H9 (cell line): ENCODE measurements at regions not wholly inside any gene's neighbourhood (a gene's known extent, or its start where the extent isn't known, plus 50 kb on each side); places are given as distances from the start of the nearest gene placed in this dataset.

Experiments
- DNase-seq: peaks from one replicate; pipeline ENCODE4 v3.0.0-alpha.2; 2017
- H2AFZ ChIP-seq: one replicate; pipeline ENCODE4 v1.6.1; 2013; ENCODE audit warnings: mild to moderate bottlenecking, low read length, control low read depth, moderate library complexity
- H2AK5ac ChIP-seq: 2 replicates; pipeline ENCODE4 v1.6.1; 2013; ENCODE audit warnings: low read length, control low read depth, mixed read lengths; ENCODE audit not compliant: insufficient read length
- H2BK120ac ChIP-seq: one replicate; pipeline ENCODE4 v1.6.1; 2013; ENCODE audit warnings: low read depth, mild to moderate bottlenecking, low read length, control low read depth, inconsistent platforms; ENCODE audit not compliant: poor library complexity, severe bottlenecking
- H2BK12ac ChIP-seq: 2 replicates; pipeline ENCODE4 v1.6.1; 2013; ENCODE audit warnings: low read length, control low read depth, mixed read lengths, low read depth; ENCODE audit not compliant: insufficient read length
- H2BK15ac ChIP-seq: 2 replicates; pipeline ENCODE4 v1.6.1; 2013; ENCODE audit warnings: low read depth, low read length, control low read depth
- H2BK20ac ChIP-seq: one replicate; pipeline ENCODE4 v1.6.1; 2013; ENCODE audit warnings: low read depth, mild to moderate bottlenecking, low read length, control low read depth, inconsistent platforms; ENCODE audit not compliant: poor library complexity, severe bottlenecking
- H2BK5ac ChIP-seq: 2 replicates; pipeline ENCODE4 v1.6.1; 2013; ENCODE audit warnings: low read length, control low read depth, mixed read lengths; ENCODE audit not compliant: insufficient read length
- H3K14ac ChIP-seq: 2 replicates; pipeline ENCODE4 v1.6.1; 2013; ENCODE audit warnings: low read length, control low read depth; ENCODE audit not compliant: insufficient read depth
- H3K18ac ChIP-seq: 2 replicates; pipeline ENCODE4 v1.6.1; 2013; ENCODE audit warnings: low read depth, mild to moderate bottlenecking, mixed read lengths, low read length, control low read depth; ENCODE audit not compliant: insufficient read length
- H3K23ac ChIP-seq: 2 replicates; pipeline ENCODE4 v1.6.1; 2013; ENCODE audit warnings: low read length, control low read depth, mixed read lengths, low read depth; ENCODE audit not compliant: insufficient read length
- H3K23me2 ChIP-seq: 2 replicates; pipeline ENCODE4 v1.6.1; 2013; ENCODE audit warnings: low read depth, mild to moderate bottlenecking, mixed read lengths, low read length, control low read depth; ENCODE audit not compliant: insufficient read length, poor library complexity, severe bottlenecking
- H3K27ac ChIP-seq: 2 replicates; pipeline ENCODE4 v1.5.1; 2013; ENCODE audit warnings: low read length, control low read depth, mixed read lengths, low read depth; ENCODE audit not compliant: insufficient read length
- H3K27me3 ChIP-seq: 2 replicates; pipeline ENCODE4 v1.6.1; 2013; ENCODE audit warnings: low read length, control low read depth, inconsistent platforms; ENCODE audit not compliant: insufficient read depth
- H3K4ac ChIP-seq: 2 replicates; pipeline ENCODE4 v1.6.1; 2013; ENCODE audit warnings: low read depth, mild to moderate bottlenecking, control low read depth, inconsistent platforms, low read length, moderate library complexity
- H3K4me1 ChIP-seq: 2 replicates; pipeline ENCODE4 v1.6.1; 2013; ENCODE audit warnings: low read length, control low read depth, inconsistent platforms; ENCODE audit not compliant: insufficient read depth
- H3K4me2 ChIP-seq: 2 replicates; pipeline ENCODE4 v1.6.1; 2013; ENCODE audit warnings: low read length, control low read depth, mixed read lengths; ENCODE audit not compliant: insufficient read length, insufficient read depth
- H3K56ac ChIP-seq: 2 replicates; pipeline ENCODE4 v1.6.1; 2013; ENCODE audit warnings: low read depth, mild to moderate bottlenecking, mixed read lengths, low read length, control low read depth; ENCODE audit not compliant: insufficient read length
- H3K79me1 ChIP-seq: 2 replicates; pipeline ENCODE4 v1.6.1; 2013; ENCODE audit warnings: low read depth, mild to moderate bottlenecking, moderate library complexity, low read length, control low read depth, inconsistent platforms; ENCODE audit not compliant: insufficient read depth, poor library complexity, severe bottlenecking
- H3K79me2 ChIP-seq: 2 replicates; pipeline ENCODE4 v1.6.1; 2013; ENCODE audit warnings: low read length, control low read depth, inconsistent platforms; ENCODE audit not compliant: insufficient read depth
- H3K9ac ChIP-seq: 2 replicates; pipeline ENCODE4 v1.6.1; 2013; ENCODE audit warnings: low read length, control low read depth, mixed read lengths; ENCODE audit not compliant: insufficient read length; ENCODE audit errors: extremely low read depth
- H3K9me3 ChIP-seq: one replicate; pipeline ENCODE4 v1.6.1; 2013; ENCODE audit warnings: low read depth, low read length, inconsistent platforms; ENCODE audit not compliant: control insufficient read depth
- H3T11ph ChIP-seq: one replicate; pipeline ENCODE4 v1.6.1; 2013; ENCODE audit warnings: mild to moderate bottlenecking, low read length, control low read depth, inconsistent platforms
- H4K20me1 ChIP-seq: one replicate; pipeline ENCODE4 v1.6.1; 2013; ENCODE audit not compliant: control insufficient read depth, insufficient read length, insufficient read depth
- H4K5ac ChIP-seq: 2 replicates; pipeline ENCODE4 v1.6.1; 2013; ENCODE audit warnings: low read depth, mild to moderate bottlenecking, mixed read lengths, low read length, control low read depth; ENCODE audit not compliant: insufficient read length
- H4K8ac ChIP-seq: replicated peaks from 2 replicates; pipeline ENCODE4 v1.6.1; 2013; ENCODE audit warnings: low read length, control low read depth, mixed read lengths, low read depth; ENCODE audit not compliant: insufficient read length
- H4K91ac ChIP-seq: 2 replicates; pipeline ENCODE4 v1.6.1; 2013; ENCODE audit warnings: low read depth, mild to moderate bottlenecking, moderate library complexity, mixed read lengths, low read length, control low read depth; ENCODE audit not compliant: insufficient read length
- H3K27ac Mint-ChIP-seq, 3 experiments: 2 replicates in 2 of 3; 3 replicates in 1 of 3; pipeline ENCODE4 v1.8.0; 2020 to 2021; ENCODE audit warnings: mixed read lengths in 3 of 3, mild to moderate bottlenecking in 1 of 3, moderate library complexity in 1 of 3
- H3K27me3 Mint-ChIP-seq: 2 replicates; pipeline ENCODE4 v1.8.0; 2021; ENCODE audit warnings: low read depth, mild to moderate bottlenecking, moderate library complexity, mixed read lengths
- H3K36me3 Mint-ChIP-seq, 3 experiments: 2 replicates in 2 of 3; 3 replicates in 1 of 3; pipeline ENCODE4 v1.8.0; 2020 to 2021; ENCODE audit warnings: low read depth in 3 of 3, mixed read lengths in 3 of 3; ENCODE audit not compliant: insufficient read depth in 1 of 3
- H3K4me1 Mint-ChIP-seq, 2 experiments: 2 replicates each; pipeline ENCODE4 v1.8.0; 2020; ENCODE audit warnings: mixed read lengths in 2 of 2
- H3K4me3 Mint-ChIP-seq, 2 experiments: 2 replicates in 1 of 2; 3 replicates in 1 of 2; pipeline ENCODE4 v1.8.0; 2020 to 2021; ENCODE audit warnings: mild to moderate bottlenecking in 2 of 2, mixed read lengths in 2 of 2, moderate library complexity in 1 of 2
- H3K9me3 Mint-ChIP-seq, 2 experiments: 2 replicates in 1 of 2; 3 replicates in 1 of 2; pipeline ENCODE4 v1.8.0; 2020; ENCODE audit warnings: mild to moderate bottlenecking in 2 of 2, mixed read lengths in 2 of 2, moderate library complexity in 1 of 2
- CTCF ChIP-seq: fragments of 200-600 bp; sonication (generic); conservative IDR thresholded peaks from 3 replicates; pipeline ENCODE4 v1.8.0; 2021; ENCODE audit warnings: antibody characterized with exemption, mild to moderate bottlenecking
- WGBS: extraction: QIAGEN DNeasy Blood & Tissue Kit; methylation state at CpG from one replicate; pipeline ENCODE4 v1.1.7; 2013; ENCODE audit warnings: missing lambda C conversion rate, low lambda C conversion rate, mixed read lengths; ENCODE audit not compliant: insufficient read length; ENCODE audit errors: extremely low coverage; 5-methylcytosine and 5-hydroxymethylcytosine counted together

DNA sequence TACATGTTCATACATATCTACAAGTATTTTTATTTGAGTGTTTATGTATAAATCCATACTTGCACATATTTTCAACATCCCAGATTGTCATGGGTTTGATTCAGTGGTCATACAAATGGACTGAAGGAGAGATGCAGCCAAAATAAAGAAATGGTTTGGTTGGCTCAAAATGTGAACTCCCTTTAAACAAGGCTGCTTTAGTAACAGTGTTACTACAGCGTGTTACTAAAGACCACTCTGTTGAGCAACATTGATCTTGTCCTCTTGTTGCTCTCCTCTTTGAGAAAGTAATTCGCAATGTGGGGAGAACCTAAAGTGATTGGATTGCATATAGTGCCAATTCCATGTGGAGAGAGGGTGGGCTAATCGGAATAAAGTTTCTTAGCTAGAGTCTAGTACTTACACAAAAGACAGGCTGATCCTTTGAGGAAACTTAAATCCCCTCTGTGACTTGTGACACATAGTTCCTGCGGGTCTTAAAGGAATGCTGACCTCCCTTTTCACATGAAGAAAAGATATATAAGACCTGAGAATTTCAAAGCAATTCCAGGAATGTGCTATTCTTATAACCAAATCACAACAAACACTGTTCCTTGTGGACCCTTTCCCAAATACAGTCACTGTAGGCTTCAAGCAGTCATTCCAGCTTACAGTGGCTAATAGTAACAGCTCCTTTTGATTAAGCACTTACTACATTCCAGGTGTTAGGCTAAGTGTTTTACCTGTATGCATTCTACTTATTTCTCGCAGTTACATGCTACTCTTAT is 144.3 kb downstream of the FZD1 start:
- H3K9me3 Mint-ChIP-seq: no peaks in the 10 kb centered on the region
- no peak for DNase-seq
- peaks cover 3 to 9% of the 10 kb centered on the region in 2 experiments; a peak in 2 of 4 replicates for H3K4me1 Mint-ChIP-seq
- no peaks in the 10 kb centered on the region for H3K9me3 ChIP-seq
- no peaks in the 10 kb centered on the region for H3K79me2 ChIP-seq
- no peak overlapping the region for H2BK120ac ChIP-seq
- H3K4me1 ChIP-seq: no peaks in the 10 kb centered on the region
- no peak overlapping the region for H2BK15ac ChIP-seq
- no peak overlapping the region for H2BK12ac ChIP-seq
- peaks cover 12% of the 10 kb centered on the region for H3K27me3 Mint-ChIP-seq
- H3K23ac ChIP-seq: no peak overlapping the region
- H4K20me1 ChIP-seq: no peaks in the 10 kb centered on the region
- no peak overlapping the region for H3K27ac ChIP-seq
- no peak overlapping the region for H4K91ac ChIP-seq
- no peaks in the 10 kb centered on the region for H3K36me3 Mint-ChIP-seq
- no peaks in the 10 kb centered on the region for H3K79me1 ChIP-seq
- H3K18ac ChIP-seq: no peak overlapping the region
- H3K14ac ChIP-seq: no peak overlapping the region
- H2AK5ac ChIP-seq: no peak overlapping the region
- no peak overlapping the region for H3K4me3 Mint-ChIP-seq
- no peak overlapping the region for H2BK20ac ChIP-seq
- no peaks in the 10 kb centered on the region for H3K27me3 ChIP-seq
- H2AFZ ChIP-seq: no peak overlapping the region
- H3T11ph ChIP-seq: no peak overlapping the region
- H2BK5ac ChIP-seq: no peak overlapping the region
- WGBS: no CpG with 5 or more reads among the region's 5 CpGs
- no peak overlapping the region for H3K56ac ChIP-seq
- no peak overlapping the region for H3K4me2 ChIP-seq
- H3K23me2 ChIP-seq: no peaks in the 10 kb centered on the region
- TF ChIP-seq CTCF: no peak
- H4K5ac ChIP-seq: no peak overlapping the region
- H3K9ac ChIP-seq: no peak overlapping the region
- no peak overlapping the region for H3K4ac ChIP-seq
- no peak overlapping the region for H4K8ac ChIP-seq
- no peak overlapping the region for H3K27ac Mint-ChIP-seq
